ENCODE measurements at regions not wholly inside any gene's neighbourhood (a gene's known extent, or its start where the extent isn't known, plus 50 kb on each side); places are given as distances from the start of the nearest gene placed in this dataset.

DNA sequence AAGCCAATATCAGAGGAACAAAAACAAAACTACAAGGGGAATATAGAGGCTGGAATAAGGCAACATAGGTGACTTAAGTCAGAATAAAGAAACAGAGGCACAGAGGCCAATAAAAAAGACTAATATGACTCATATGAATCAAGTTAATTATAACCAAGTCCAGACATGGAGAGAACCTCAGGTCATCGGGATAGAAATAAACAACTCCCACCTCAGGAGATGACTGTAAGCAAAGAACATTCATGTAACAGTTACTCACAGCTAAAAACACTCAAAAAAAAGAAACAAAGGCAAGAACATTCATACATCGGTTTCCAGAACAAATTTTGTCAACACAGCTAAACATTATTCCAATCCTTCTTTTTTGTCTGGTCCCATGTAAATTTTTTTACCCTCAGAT, 60.3 kb upstream of the RXFP1 start:
- no peak for TF ChIP-seq SUZ12 (IDR thresholded peaks at IDR 0.05)
- no peak for TF ChIP-seq TARDBP (IDR thresholded peaks at IDR 0.05)
- TF ChIP-seq LEF1 (IDR thresholded peaks at IDR 0.05; ENCODE audit: borderline replicate concordance), result no peak
- no peak for TF ChIP-seq SP1 (IDR thresholded peaks at IDR 0.05)
- TF ChIP-seq FOXK2 (IDR thresholded peaks at IDR 0.05), result no peak
- TF ChIP-seq ARNT (IDR thresholded peaks at IDR 0.05), result no peak
- TF ChIP-seq L3MBTL2 (conservative IDR thresholded peaks at IDR 0.05), result no peak
- TF ChIP-seq FOXM1 (IDR thresholded peaks at IDR 0.05; ENCODE audit: borderline replicate concordance), result no peak

Data from HEK293T (cell line).